ENCODE measurements at regions not wholly inside any gene's neighbourhood (a gene's known extent, or its start where the extent isn't known, plus 50 kb on each side); places are given as distances from the start of the nearest gene placed in this dataset.
"Not testable (repeated sequence)": the region's sequence is repeated elsewhere in the genome, so short reads cannot be mapped to it uniquely, and the experiment has no call there.

- DNase-seq (ENCODE audit: low read depth), result not testable (repeated sequence)
Observed at GRCh38 chr2:91497129-91498064, 2805.9 kb downstream of the RPIA start.

GRCh38 chr2:91498065-91498449 is 2806.6 kb downstream of the RPIA start:
- not testable (repeated sequence) for DNase-seq (ENCODE audit: low read depth)

- DNase-seq (ENCODE audit: low read depth), result not testable (repeated sequence)
Observed at GRCh38 chr2:91498513-91499250, 2807.2 kb downstream of the RPIA start.

- DNase-seq (ENCODE audit: low read depth), result not testable (repeated sequence)
Observed at GRCh38 chr2:91499431-91500050, 2808.1 kb downstream of the RPIA start.

- not testable (repeated sequence) for DNase-seq (ENCODE audit: low read depth)
Observed at GRCh38 chr2:91500246-91500977, 2808.9 kb downstream of the RPIA start.

GRCh38 chr2:91500978-91501310 is 2809.5 kb downstream of the RPIA start:
- DNase-seq (ENCODE audit: low read depth), result not testable (repeated sequence)

- not testable (repeated sequence) for DNase-seq (ENCODE audit: low read depth)
Observed at GRCh38 chr2:91501481-91502080, 2810.1 kb downstream of the RPIA start.

- not testable (repeated sequence) for DNase-seq (ENCODE audit: low read depth)
Observed at GRCh38 chr2:91503572-91503958, 2812.1 kb downstream of the RPIA start.

- DNase-seq (ENCODE audit: low read depth), result not testable (repeated sequence)
Observed at GRCh38 chr2:91503959-91504741, 2812.7 kb downstream of the RPIA start.

GRCh38 chr2:91508816-91509215 is 2817.3 kb downstream of the RPIA start:
- DNase-seq (ENCODE audit: low read depth), result not testable (repeated sequence)

GRCh38 chr2:91509276-91509675 is 2817.8 kb downstream of the RPIA start:
- DNase-seq (ENCODE audit: low read depth), result not testable (repeated sequence)

- DNase-seq (ENCODE audit: low read depth), result not testable (repeated sequence)
Observed at GRCh38 chr2:91511166-91511565, 2819.7 kb downstream of the RPIA start.

GRCh38 chr2:91515966-91516365 is 2824.5 kb downstream of the RPIA start:
- not testable (repeated sequence) for DNase-seq (ENCODE audit: low read depth)

- DNase-seq (ENCODE audit: low read depth), result not testable (repeated sequence)
Observed at GRCh38 chr2:91516669-91517068, 2825.2 kb downstream of the RPIA start.

GRCh38 chr2:91517846-91518245 is 2826.4 kb downstream of the RPIA start:
- not testable (repeated sequence) for DNase-seq (ENCODE audit: low read depth)

GRCh38 chr2:91518361-91518981 is 2827.0 kb downstream of the RPIA start:
- DNase-seq (ENCODE audit: low read depth), result not testable (repeated sequence)

GRCh38 chr2:91519359-91519758 is 2827.9 kb downstream of the RPIA start:
- DNase-seq (ENCODE audit: low read depth), result not testable (repeated sequence)

- DNase-seq (ENCODE audit: low read depth), result not testable (repeated sequence)
Observed at GRCh38 chr2:91519914-91520313, 2828.4 kb downstream of the RPIA start.

- DNase-seq (ENCODE audit: low read depth), result not testable (repeated sequence)
Observed at GRCh38 chr2:91520523-91520922, 2829.1 kb downstream of the RPIA start.

- DNase-seq (ENCODE audit: low read depth), result not testable (repeated sequence)
Observed at GRCh38 chr2:91520972-91521535, 2829.6 kb downstream of the RPIA start.
